ENCODE measurements at regions not wholly inside any gene's neighbourhood (a gene's known extent, or its start where the extent isn't known, plus 50 kb on each side); places are given as distances from the start of the nearest gene placed in this dataset.

DNA sequence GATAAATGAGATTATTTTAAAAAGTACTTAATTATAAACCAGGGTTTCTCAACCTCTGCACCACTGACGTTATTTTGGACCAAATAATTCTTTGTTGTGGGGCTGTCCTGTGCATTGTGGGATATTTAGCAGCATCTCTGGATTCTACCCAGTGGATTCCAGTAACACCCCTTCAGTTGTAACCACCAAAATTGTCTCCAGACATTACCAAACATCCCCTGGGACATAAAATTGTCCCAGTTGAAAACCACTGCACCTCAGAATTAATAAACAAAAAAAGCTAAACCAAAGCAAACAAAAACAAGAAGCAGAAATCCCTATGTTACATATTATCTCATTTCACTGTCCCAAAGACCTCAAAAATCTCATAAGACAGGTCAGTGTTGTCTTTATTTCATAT is 54.2 kb upstream of the GIMD1 start:
- TF ChIP-seq, protein P1, sequence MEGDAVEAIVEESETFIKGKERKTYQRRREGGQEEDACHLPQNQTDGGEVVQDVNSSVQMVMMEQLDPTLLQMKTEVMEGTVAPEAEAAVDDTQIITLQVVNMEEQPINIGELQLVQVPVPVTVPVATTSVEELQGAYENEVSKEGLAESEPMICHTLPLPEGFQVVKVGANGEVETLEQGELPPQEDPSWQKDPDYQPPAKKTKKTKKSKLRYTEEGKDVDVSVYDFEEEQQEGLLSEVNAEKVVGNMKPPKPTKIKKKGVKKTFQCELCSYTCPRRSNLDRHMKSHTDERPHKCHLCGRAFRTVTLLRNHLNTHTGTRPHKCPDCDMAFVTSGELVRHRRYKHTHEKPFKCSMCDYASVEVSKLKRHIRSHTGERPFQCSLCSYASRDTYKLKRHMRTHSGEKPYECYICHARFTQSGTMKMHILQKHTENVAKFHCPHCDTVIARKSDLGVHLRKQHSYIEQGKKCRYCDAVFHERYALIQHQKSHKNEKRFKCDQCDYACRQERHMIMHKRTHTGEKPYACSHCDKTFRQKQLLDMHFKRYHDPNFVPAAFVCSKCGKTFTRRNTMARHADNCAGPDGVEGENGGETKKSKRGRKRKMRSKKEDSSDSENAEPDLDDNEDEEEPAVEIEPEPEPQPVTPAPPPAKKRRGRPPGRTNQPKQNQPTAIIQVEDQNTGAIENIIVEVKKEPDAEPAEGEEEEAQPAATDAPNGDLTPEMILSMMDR (IDR thresholded peaks at IDR 0.05; ENCODE audit: control insufficient read depth, insufficient read depth, low read depth, low read length, missing control alignments): no peak
- H3K4me3 ChIP-seq (ENCODE audit: control insufficient read depth, low read depth, low read length): no peak overlapping the region
- DNase-seq (ENCODE audit: low read depth): no peak

DNA sequence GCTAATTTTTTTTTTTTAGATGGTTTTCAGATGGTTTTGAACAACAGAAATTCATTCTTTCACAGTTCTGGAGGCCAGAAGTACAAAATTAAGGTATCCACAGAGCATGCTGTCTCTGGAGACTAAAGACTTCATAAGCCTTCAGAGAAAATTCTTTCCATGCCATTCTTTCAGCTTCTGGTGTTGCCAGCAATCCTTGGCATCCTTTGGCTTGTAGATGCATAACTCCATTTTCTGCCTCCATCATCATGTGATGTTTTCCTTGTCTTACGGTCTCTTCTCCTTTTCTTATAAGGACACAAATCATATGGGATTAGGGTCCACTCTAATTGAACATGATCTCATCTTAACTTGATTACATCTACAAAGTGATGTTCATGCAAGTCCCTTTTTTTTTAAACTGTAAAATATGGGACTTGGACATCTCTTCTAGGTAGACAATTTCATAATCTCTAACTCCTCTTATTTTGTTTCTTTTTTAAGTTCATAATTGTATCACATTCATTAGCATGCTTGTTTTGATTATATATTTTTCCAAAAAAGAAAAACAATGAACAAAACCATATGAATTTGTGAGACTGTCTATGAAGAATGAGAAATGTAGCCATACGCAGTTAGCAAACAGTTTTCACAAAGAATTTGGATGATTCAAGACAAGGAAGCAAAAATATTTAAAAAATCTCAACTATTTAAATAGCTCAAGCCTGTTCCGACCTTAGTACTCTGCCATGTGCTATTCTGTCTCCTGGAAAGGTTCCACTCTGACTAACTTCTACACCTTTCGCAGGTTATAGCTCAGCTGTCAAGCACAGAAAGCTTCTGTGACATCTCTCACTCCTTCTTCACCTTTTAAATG is 53.1 kb upstream of the GIMD1 start:
- TF ChIP-seq, protein P1 (IDR thresholded peaks at IDR 0.05; ENCODE audit: control insufficient read depth, insufficient read depth, low read depth, low read length, missing control alignments): no peak
- no peak overlapping the region for H3K4me3 ChIP-seq (ENCODE audit: control insufficient read depth, low read depth, low read length)
- DNase-seq (ENCODE audit: low read depth): no peak

DNA sequence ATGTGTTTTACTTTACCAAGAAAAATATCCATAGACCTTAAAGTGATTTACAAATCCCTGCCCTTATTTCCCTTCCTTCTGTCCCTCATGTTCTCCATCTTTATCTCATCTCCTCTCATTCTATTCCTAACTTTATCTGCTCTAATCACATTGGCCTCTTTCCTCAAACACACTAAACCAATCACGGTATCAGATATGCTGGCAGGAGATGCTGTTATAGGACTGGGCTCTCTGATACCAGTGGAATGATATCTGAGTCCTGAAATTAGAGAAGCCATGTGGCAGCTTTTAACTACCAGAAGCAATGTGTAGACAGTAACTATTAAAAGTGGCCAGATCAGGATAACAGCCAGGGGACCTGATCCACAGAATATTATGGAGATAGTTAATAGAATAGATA is 49.9 kb upstream of the GIMD1 start:
- TF ChIP-seq, protein P1 (IDR thresholded peaks at IDR 0.05; ENCODE audit: control insufficient read depth, insufficient read depth, low read depth, low read length, missing control alignments): no peak
- no peak for DNase-seq (ENCODE audit: low read depth)
- no peak overlapping the region for H3K4me3 ChIP-seq (ENCODE audit: control insufficient read depth, low read depth, low read length)
